Tibial nerve (tissue), 4 donors: ENCODE measurements at regions not wholly inside any gene's neighbourhood (a gene's known extent, or its start where the extent isn't known, plus 50 kb on each side); places are given as distances from the start of the nearest gene placed in this dataset.

Source experiments
- EP300 ChIP-seq, 2 donors: sonication (generic); formaldehyde crosslinking; IDR thresholded peaks; one replicate each; pipeline ENCODE4 v1.6.1; 2017; ENCODE audit warnings: antibody characterized with exemption in 2 of 2, mild to moderate bottlenecking in 1 of 2
- TF ChIP-seq, protein P1 (sequence below), 5 experiments: fragments of 200-600 bp in 3 of 5; fragments of 450-650 bp in 2 of 5; sonication (generic) in 3 of 5; IDR thresholded peaks; one replicate each; pipeline ENCODE4 v1.5.1; 2016 to 2019; ENCODE audit warnings: antibody characterized with exemption in 5 of 5, mild to moderate bottlenecking in 3 of 5, moderate library complexity in 2 of 5

- TF ChIP-seq, protein P1, sequence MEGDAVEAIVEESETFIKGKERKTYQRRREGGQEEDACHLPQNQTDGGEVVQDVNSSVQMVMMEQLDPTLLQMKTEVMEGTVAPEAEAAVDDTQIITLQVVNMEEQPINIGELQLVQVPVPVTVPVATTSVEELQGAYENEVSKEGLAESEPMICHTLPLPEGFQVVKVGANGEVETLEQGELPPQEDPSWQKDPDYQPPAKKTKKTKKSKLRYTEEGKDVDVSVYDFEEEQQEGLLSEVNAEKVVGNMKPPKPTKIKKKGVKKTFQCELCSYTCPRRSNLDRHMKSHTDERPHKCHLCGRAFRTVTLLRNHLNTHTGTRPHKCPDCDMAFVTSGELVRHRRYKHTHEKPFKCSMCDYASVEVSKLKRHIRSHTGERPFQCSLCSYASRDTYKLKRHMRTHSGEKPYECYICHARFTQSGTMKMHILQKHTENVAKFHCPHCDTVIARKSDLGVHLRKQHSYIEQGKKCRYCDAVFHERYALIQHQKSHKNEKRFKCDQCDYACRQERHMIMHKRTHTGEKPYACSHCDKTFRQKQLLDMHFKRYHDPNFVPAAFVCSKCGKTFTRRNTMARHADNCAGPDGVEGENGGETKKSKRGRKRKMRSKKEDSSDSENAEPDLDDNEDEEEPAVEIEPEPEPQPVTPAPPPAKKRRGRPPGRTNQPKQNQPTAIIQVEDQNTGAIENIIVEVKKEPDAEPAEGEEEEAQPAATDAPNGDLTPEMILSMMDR (IDR thresholded peaks at IDR 0.05) = no peak
- TF ChIP-seq EP300 (IDR thresholded peaks at IDR 0.05) = no peak
Observed at GRCh38 chr11:128206461-128206860, 380.9 kb downstream of the ETS1 start.
